HG03571 (cell line): ENCODE measurements at regions not wholly inside any gene's neighbourhood (a gene's known extent, or its start where the extent isn't known, plus 50 kb on each side); places are given as distances from the start of the nearest gene placed in this dataset.
"Not testable (repeated sequence)": the region's sequence is repeated elsewhere in the genome, so short reads cannot be mapped to it uniquely, and the experiment has no call there.

Experiments used
- ATAC-seq: cut with Tn5 transposase; IDR thresholded peaks from one replicate; pipeline ENCODE4 v1.9.1; 2021; ENCODE audit not compliant: unreplicated experiment

DNA sequence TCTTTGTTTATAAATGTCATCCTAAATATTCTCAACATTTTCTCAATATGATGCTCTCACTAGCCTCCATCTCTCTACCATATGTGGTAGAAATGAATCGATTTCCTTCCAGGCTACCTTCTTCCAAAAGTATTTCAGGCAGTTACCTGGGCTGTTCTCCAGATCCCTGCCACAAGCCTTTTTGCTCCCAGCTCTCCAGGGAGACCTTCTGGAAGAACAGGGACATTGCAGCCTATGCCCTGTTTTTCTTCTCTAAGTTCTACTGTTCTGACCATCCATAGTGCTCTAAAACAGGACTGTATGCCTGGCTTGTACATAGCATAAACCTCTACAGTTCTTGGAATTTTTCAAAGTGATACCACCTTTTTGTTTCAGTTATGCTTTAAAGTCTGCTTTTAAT lies 552.8 kb downstream of the ANKRD7 start:
- ATAC-seq: no peak

GRCh38 chr7:118792682-118793081 lies 568.2 kb downstream of the ANKRD7 start:
- no peak for ATAC-seq

- ATAC-seq: no peak
These were observed 569.1 kb downstream of the ANKRD7 start for GRCh38 chr7:118793582-118793981.

- no peak for ATAC-seq
These were observed 569.9 kb downstream of the ANKRD7 start for GRCh38 chr7:118794419-118794818.

- ATAC-seq: no peak
These were observed 576.9 kb downstream of the ANKRD7 start for GRCh38 chr7:118801366-118801765.

DNA sequence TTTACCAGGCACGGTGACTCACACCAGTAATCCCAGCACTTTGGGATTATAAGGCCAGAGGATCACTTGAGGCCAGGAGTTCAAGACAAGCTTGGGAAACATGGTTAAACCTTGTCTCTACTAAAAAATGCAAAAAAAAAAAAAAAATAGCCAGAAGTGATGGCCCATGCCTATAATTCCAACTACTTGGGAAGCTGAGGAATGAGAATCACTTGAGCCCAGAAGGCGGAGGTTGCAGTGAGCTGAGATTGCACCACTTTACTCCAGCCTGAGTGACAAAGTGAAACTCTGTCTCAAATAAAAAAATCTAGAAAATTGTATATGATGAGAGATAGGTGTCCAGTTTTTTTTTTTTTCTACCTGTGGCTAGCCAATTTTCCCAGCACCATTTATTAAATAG lies 578.2 kb downstream of the ANKRD7 start:
- ATAC-seq: no peak

DNA sequence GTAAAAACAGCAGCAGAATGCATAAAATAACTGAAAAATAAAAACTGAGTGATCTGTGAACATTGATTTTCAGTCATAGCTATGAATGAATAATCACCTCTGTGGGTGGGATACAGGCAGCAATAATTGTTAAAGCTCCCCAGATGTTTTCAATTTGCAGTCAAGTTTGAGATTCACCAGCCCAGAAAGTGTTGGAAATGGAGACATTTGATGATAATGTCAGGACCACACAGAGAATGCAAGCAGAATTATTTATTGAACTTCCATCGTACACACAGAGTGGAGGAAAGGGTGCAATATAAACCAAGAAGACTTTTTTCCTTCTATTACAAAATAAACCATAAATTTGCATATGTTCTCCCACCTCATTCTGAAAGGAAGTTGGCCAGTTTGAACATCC lies 601.7 kb downstream of the ANKRD7 start:
- ATAC-seq: no peak

DNA sequence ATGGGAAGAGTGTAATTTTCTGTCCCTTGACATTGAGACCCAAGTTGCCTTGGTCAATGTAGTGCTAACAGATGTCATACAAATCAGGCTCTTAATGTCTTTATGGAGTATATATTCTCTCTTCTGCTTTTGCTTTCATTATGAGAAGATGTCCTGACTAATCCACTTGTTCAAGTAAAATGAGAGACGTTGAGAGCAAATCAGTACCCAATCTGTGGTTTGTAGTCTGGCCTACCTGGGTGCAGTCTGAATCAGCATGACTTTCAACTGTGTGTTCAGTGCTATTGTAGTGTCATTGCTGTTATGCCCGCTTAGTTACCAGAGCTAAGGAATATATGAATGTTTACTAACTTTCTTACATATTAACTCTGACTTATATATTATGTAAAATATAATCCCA lies 612.4 kb downstream of the ANKRD7 start:
- ATAC-seq: peak; percentile 99

DNA sequence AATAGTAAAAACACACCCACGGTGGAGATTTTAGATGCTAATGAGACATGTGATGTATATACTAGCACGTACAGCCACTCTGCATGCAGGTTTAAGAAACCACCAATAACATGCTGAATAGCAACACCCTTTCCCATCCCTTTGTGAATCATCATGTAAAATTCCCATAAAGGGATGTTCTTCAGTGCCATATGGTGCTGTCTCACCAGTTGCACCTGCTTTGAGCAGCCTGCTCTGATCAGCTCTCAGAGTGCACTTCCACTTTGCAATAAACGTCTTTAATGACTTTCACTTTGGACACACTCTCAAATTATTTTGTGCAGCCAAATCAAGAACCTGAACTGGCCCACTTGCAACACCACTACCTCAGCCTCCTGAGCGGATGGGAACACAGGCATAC lies 615.0 kb downstream of the ANKRD7 start:
- ATAC-seq: no peak

GRCh38 chr7:118843456-118843855 lies 619.0 kb downstream of the ANKRD7 start:
- no peak for ATAC-seq

DNA sequence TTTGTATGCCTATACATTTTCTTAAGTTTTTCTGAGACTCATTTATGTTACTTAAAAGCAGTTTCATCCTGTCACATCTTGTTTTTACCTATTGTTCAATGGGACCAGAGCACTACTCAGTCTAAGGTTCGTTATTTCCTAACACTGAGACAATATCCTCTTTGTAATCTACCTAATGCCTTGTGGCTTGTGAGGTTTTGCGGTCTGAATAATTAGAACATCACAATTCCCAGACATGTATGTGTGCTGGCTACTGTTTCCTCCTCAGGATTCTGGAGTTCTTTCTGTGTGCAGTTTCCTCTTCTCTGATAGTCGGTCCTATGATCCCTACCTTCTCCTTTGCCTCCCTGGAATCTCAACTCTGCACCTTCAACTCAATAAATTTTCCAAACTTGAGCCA lies 620.2 kb downstream of the ANKRD7 start:
- no peak for ATAC-seq

DNA sequence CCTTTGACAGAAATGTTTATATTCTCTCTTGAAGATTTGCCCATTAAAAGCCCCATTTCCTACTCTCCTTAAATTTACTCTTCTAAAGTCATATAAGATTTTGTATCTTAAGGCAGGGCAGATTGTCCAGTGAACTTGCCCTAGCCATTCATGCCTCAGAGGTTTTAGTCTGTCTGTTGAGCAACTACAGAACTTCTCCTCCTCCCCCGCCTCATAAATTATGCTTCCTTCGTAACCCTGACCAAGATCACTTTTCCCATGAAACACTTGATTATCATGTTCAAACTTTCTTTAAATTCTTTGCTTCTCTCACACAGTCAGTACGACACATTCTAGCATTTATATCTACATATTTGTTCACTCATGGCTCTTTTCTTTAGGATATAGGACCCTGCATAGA lies 621.3 kb downstream of the ANKRD7 start:
- no peak for ATAC-seq

DNA sequence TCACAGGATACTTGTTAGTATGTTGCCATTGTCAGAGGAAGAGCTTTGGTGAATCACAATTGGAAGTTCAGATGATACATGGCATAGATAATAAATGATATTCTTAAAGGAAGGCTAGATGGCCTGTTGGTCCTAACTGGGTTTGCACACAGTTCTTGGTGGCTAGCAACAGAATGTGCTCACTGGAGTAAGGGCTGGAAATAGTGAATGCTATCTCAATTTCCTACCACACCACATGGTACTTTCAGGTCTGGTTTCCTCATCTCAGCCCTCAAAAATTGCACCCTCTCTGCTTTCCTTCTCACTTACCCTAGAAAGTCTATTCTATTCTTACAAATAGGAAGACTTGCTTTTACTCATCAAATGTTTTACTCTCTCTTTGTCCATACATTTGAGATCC lies 622.5 kb downstream of the ANKRD7 start:
- ATAC-seq: no peak

DNA sequence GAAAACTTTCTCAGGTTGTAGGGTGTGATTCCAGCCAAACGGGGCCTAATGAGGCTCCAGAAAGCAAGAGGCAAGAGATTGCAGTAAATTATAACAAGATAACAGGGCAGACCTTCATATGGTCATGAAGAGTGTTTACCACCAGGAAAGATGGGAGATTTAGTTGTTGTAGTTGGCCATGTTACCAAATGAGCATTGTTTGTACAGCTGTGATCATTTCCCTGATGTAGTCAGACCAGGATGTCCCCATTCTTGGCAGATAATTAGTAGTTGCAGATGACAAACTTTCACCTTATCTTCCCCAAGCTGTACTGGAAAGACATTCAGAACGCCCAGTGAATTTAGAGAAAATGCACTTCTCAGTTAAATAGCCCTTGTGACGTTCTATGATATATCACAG lies 630.8 kb downstream of the ANKRD7 start:
- no peak for ATAC-seq

DNA sequence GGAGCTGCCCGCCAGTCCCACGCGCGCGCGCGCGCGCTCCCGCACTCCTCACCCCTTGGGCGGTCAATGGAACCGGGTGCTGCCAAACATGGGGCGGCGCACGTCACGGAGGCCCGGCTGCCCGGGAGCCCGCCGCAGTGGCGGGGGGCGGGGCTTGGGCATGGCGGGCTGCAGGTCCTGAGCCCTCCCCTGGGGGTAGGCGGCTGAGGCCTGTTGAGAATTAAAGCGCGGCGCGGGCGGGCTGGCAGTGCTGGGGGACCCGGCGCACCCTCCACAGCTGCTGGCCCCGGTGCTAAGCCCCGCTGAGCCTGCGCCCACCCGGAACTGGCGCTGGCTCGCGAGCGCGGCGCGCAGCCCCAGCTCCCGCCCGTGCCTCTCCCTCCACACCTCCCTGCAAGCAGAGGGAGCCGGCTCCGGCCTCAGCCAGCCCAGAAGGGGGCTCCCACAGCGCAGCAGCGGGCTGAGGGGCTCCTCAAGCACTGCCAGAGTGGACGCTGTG lies 634.2 kb downstream of the ANKRD7 start:
- ATAC-seq: no peak

- no peak for ATAC-seq
These were observed 637.1 kb downstream of the ANKRD7 start for GRCh38 chr7:118861581-118861980.

GRCh38 chr7:118862740-118863139 lies 638.2 kb downstream of the ANKRD7 start:
- ATAC-seq: no peak

- no peak for ATAC-seq
These were observed 639.5 kb downstream of the ANKRD7 start for GRCh38 chr7:118863966-118864365.

DNA sequence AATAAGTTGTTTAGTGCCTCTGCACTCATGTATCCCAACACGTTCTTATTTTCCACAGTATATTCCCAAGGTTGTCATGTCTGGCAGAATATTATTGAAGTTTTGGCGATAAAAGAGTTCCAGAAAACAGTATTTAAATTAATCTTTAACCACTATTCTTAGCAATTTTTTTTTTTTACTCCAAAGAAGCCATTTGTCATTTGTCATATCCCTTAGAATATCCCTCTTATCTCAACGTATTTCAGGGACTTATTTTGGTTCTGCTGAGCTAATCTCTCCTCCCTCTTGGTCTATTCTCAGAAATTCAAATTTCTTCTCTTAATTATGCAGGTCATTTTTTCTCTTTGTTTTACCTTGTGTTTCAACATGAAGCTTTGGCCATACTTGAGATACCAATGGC lies 643.4 kb downstream of the ANKRD7 start:
- ATAC-seq: no peak

DNA sequence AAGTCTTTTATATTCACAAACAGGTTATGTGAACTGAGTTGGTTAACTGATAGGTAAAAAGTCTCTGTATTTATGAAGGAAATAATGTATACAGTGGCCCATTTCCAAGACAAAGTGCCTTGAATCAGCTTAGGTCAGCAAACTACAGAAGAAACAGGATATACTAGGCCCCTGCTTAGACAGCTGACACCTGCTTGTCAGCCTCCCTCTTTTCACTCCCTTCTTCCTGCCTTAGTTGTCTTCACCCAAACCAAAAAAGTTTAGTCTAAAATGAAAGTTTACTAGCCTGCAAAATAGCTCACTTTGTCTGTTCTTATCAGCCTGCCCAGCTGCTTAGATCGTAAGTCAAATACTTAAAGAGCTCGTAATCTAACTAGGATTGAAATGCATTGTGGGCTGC lies 644.6 kb downstream of the ANKRD7 start:
- not testable (repeated sequence) for ATAC-seq

- no peak for ATAC-seq
These were observed 645.7 kb downstream of the ANKRD7 start for GRCh38 chr7:118870187-118870586.

GRCh38 chr7:118872568-118872967 lies 648.1 kb downstream of the ANKRD7 start:
- ATAC-seq: no peak

DNA sequence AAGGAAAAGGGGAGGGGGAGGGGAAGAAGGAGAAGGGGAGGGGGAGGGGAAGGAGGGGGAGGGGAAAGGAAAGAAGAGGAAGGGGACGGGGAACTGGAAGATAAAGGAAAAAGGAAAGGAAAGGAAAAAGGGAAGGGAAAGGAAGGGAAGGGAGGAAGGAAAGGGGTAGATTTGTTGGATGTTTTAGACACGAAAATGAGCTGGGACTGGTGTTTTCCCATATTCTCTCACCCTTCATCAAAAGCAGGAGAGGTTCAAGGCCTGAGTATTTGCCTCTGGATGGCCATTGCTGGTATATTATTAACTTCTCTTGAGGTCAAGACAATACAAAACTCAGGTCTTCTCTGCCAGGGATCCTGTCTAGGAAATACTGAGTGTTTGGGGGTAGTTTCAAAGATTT lies 652.7 kb downstream of the ANKRD7 start:
- ATAC-seq: no peak

- no peak for ATAC-seq
These were observed 653.8 kb downstream of the ANKRD7 start for GRCh38 chr7:118878336-118878735.
